ENCODE measurements at regions not wholly inside any gene's neighbourhood (a gene's known extent, or its start where the extent isn't known, plus 50 kb on each side); places are given as distances from the start of the nearest gene placed in this dataset.

GRCh38 chr4:32196950-32197688 lies 1477.0 kb downstream of the PCDH7 start:
- Histone ChIP-seq H3K27me3 (no peaks in the 10 kb centered on the region), H2AFZ (no peak overlapping the region), H3K4me1 (ENCODE audit: insufficient read depth) (no peaks in the 10 kb centered on the region), H3K4me2 (no peak overlapping the region), H4K20me1 (ENCODE audit: insufficient read depth, poor library complexity, severe bottlenecking) (no peaks in the 10 kb centered on the region), H3K9me3 (ENCODE audit: low read depth) (no peaks in the 10 kb centered on the region), H3K79me2 (no peaks in the 10 kb centered on the region), H3K4me3 (no peak overlapping the region), H3K9me2 (replicated peaks; ENCODE audit: insufficient read depth) (no peaks in the 10 kb centered on the region), H3K27ac (no peak overlapping the region), H3K36me3 (replicated peaks; ENCODE audit: insufficient read depth, low read depth) (no peaks in the 10 kb centered on the region)
- TF ChIP-seq CTCF (IDR thresholded peaks at IDR 0.05; ENCODE audit: poor library complexity) (no peak), EZH2 (IDR thresholded peaks at IDR 0.05; ENCODE audit: borderline replicate concordance) (no peak), EZH2phosphoT487 (IDR thresholded peaks at IDR 0.05; ENCODE audit: low read depth, severe bottlenecking, unreplicated experiment) (no peak)
- DNase-seq (ENCODE audit: low spot score) = no peak
- 86% methylated on average over 10 of the region's 10 CpGs for WGBS (ENCODE audit: low lambda C conversion rate, missing lambda C conversion rate)

GRCh38 chr4:32199639-32200038 lies 1479.5 kb downstream of the PCDH7 start:
- Histone ChIP-seq H3K79me2 (no peaks in the 10 kb centered on the region), H2AFZ (no peak overlapping the region), H3K36me3 (replicated peaks; ENCODE audit: insufficient read depth, low read depth) (no peaks in the 10 kb centered on the region), H3K4me3 (no peak overlapping the region), H3K9me3 (ENCODE audit: low read depth) (no peaks in the 10 kb centered on the region), H3K4me1 (ENCODE audit: insufficient read depth) (no peaks in the 10 kb centered on the region), H3K4me2 (no peak overlapping the region), H3K27me3 (no peaks in the 10 kb centered on the region), H3K9me2 (replicated peaks; ENCODE audit: insufficient read depth) (no peaks in the 10 kb centered on the region), H4K20me1 (ENCODE audit: insufficient read depth, poor library complexity, severe bottlenecking) (no peaks in the 10 kb centered on the region), H3K27ac (no peak overlapping the region)
- TF ChIP-seq CTCF (IDR thresholded peaks at IDR 0.05; ENCODE audit: poor library complexity) = no peak
- TF ChIP-seq EZH2phosphoT487 (IDR thresholded peaks at IDR 0.05; ENCODE audit: low read depth, severe bottlenecking, unreplicated experiment) = no peak
- no peak for TF ChIP-seq EZH2 (IDR thresholded peaks at IDR 0.05; ENCODE audit: borderline replicate concordance)
- DNase-seq (ENCODE audit: low spot score) = no peak
- 91% methylated on average over 8 of the region's 8 CpGs for WGBS (ENCODE audit: low lambda C conversion rate, missing lambda C conversion rate)

GRCh38 chr4:32203340-32203739 lies 1483.2 kb downstream of the PCDH7 start:
- no peak overlapping the region for H2AFZ ChIP-seq
- no peak overlapping the region for H3K4me2 ChIP-seq
- H3K9me3 ChIP-seq (ENCODE audit: low read depth) = no peaks in the 10 kb centered on the region
- no peak for TF ChIP-seq EZH2phosphoT487 (IDR thresholded peaks at IDR 0.05; ENCODE audit: low read depth, severe bottlenecking, unreplicated experiment)
- no peak for TF ChIP-seq CTCF (IDR thresholded peaks at IDR 0.05; ENCODE audit: poor library complexity)
- no peak for TF ChIP-seq EZH2 (IDR thresholded peaks at IDR 0.05; ENCODE audit: borderline replicate concordance)
- no peak for DNase-seq (ENCODE audit: low spot score)
- H3K4me3 ChIP-seq = no peak overlapping the region
- no peaks in the 10 kb centered on the region for H3K27me3 ChIP-seq
- no peaks in the 10 kb centered on the region for H3K4me1 ChIP-seq (ENCODE audit: insufficient read depth)
- no peaks in the 10 kb centered on the region for H3K79me2 ChIP-seq
- no peaks in the 10 kb centered on the region for H3K36me3 ChIP-seq (replicated peaks; ENCODE audit: insufficient read depth, low read depth)
- H4K20me1 ChIP-seq (ENCODE audit: insufficient read depth, poor library complexity, severe bottlenecking) = no peaks in the 10 kb centered on the region
- H3K9me2 ChIP-seq (replicated peaks; ENCODE audit: insufficient read depth) = no peaks in the 10 kb centered on the region
- no peak overlapping the region for H3K27ac ChIP-seq
